Ishikawa (cell line): ENCODE measurements at regions not wholly inside any gene's neighbourhood (a gene's known extent, or its start where the extent isn't known, plus 50 kb on each side); places are given as distances from the start of the nearest gene placed in this dataset.

ENCODE experiments used
- CREB1 ChIP-seq: IDR thresholded peaks from 2 replicates; pipeline ENCODE4 v1.6.1; 2012; ENCODE audit warnings: low read depth
- EP300 ChIP-seq: IDR thresholded peaks from 2 replicates; pipeline ENCODE4 v1.6.1; 2012; ENCODE audit warnings: borderline replicate concordance
- FOXM1 ChIP-seq: IDR thresholded peaks from 2 replicates; pipeline ENCODE4 v1.6.1; 2012; ENCODE audit warnings: low read depth, borderline replicate concordance
- MAX ChIP-seq: IDR thresholded peaks from 2 replicates; pipeline ENCODE4 v1.6.1; 2012
- NFIC ChIP-seq: IDR thresholded peaks from 2 replicates; pipeline ENCODE4 v1.6.1; 2012
- RAD21 ChIP-seq: IDR thresholded peaks from 2 replicates; pipeline ENCODE4 v1.6.1; 2012; ENCODE audit warnings: low read depth
- REST ChIP-seq: IDR thresholded peaks from 2 replicates; pipeline ENCODE4 v1.6.1; 2012; ENCODE audit warnings: low read depth, mild to moderate bottlenecking
- TAF1 ChIP-seq: IDR thresholded peaks from 2 replicates; pipeline ENCODE4 v1.6.1; 2012; ENCODE audit warnings: low read depth, mild to moderate bottlenecking
- TCF12 ChIP-seq: IDR thresholded peaks from 2 replicates; pipeline ENCODE4 v1.6.1; 2012; ENCODE audit warnings: low read depth
- YY1 ChIP-seq: IDR thresholded peaks from 2 replicates; pipeline ENCODE4 v1.6.1; 2012; ENCODE audit warnings: low read depth

- no peak for TF ChIP-seq TAF1
- no peak for TF ChIP-seq RAD21
- TF ChIP-seq TCF12: no peak
- TF ChIP-seq EP300: no peak
- no peak for TF ChIP-seq MAX
- no peak for TF ChIP-seq REST
- no peak for TF ChIP-seq FOXM1
- TF ChIP-seq NFIC: no peak
- TF ChIP-seq YY1: no peak
- TF ChIP-seq CREB1: no peak
Observed at GRCh38 chr13:80704369-80704768, 363.4 kb upstream of the SPRY2 start.
